ENCODE measurements at regions not wholly inside any gene's neighbourhood (a gene's known extent, or its start where the extent isn't known, plus 50 kb on each side); places are given as distances from the start of the nearest gene placed in this dataset.
"Not testable (repeated sequence)": the region's sequence is repeated elsewhere in the genome, so short reads cannot be mapped to it uniquely, and the experiment has no call there.

- not testable (repeated sequence) for TF ChIP-seq POLR2A (IDR thresholded peaks at IDR 0.05; ENCODE audit: low read depth, low read length); PAX5 (IDR thresholded peaks at IDR 0.05; ENCODE audit: insufficient read depth, low read length, severe bottlenecking); POLR2AphosphoS5 (IDR thresholded peaks at IDR 0.05; ENCODE audit: low read depth, low read length); TAF1 (IDR thresholded peaks at IDR 0.05; ENCODE audit: low read depth, low read length); POU2F2 (IDR thresholded peaks at IDR 0.05; ENCODE audit: low read depth, low read length)
These were observed 91.9 kb upstream of the ALDH1A1 start for GRCh38 chr9:73044776-73045175.
